ENCODE measurements at regions not wholly inside any gene's neighbourhood (a gene's known extent, or its start where the extent isn't known, plus 50 kb on each side); places are given as distances from the start of the nearest gene placed in this dataset.

GRCh38 chr5:167020418-167020817 lies 1271.0 kb upstream of the WWC1 start:
- TF ChIP-seq POLR2A (IDR thresholded peaks at IDR 0.05) (no peak), CTCF (IDR thresholded peaks at IDR 0.05) (no peak)
